ENCODE measurements at regions not wholly inside any gene's neighbourhood (a gene's known extent, or its start where the extent isn't known, plus 50 kb on each side); places are given as distances from the start of the nearest gene placed in this dataset.

GRCh38 chr3:25023876-25024275 lies 404.2 kb upstream of the RARB start:
- H3K4me3 ChIP-seq: no peak overlapping the region
- WGBS, 2 donors: 90% methylated on average over 2 of the region's 2 CpGs
- TF ChIP-seq, protein P1, sequence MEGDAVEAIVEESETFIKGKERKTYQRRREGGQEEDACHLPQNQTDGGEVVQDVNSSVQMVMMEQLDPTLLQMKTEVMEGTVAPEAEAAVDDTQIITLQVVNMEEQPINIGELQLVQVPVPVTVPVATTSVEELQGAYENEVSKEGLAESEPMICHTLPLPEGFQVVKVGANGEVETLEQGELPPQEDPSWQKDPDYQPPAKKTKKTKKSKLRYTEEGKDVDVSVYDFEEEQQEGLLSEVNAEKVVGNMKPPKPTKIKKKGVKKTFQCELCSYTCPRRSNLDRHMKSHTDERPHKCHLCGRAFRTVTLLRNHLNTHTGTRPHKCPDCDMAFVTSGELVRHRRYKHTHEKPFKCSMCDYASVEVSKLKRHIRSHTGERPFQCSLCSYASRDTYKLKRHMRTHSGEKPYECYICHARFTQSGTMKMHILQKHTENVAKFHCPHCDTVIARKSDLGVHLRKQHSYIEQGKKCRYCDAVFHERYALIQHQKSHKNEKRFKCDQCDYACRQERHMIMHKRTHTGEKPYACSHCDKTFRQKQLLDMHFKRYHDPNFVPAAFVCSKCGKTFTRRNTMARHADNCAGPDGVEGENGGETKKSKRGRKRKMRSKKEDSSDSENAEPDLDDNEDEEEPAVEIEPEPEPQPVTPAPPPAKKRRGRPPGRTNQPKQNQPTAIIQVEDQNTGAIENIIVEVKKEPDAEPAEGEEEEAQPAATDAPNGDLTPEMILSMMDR (IDR thresholded peaks at IDR 0.05): no peak
- no peak for TF ChIP-seq POLR2A (IDR thresholded peaks at IDR 0.05)
- H3K36me3 ChIP-seq (ENCODE audit: low read depth, missing control alignments): no peaks in the 10 kb centered on the region
- no peaks in the 10 kb centered on the region for H3K4me1 ChIP-seq
- H3K27me3 ChIP-seq: no peaks in the 10 kb centered on the region
- H3K27ac ChIP-seq: no peak overlapping the region
- H3K9me3 ChIP-seq: no peaks in the 10 kb centered on the region
- no peak for DNase-seq
- intact Hi-C loops (cut with DNase I; ENCODE audit: low total_unique reads): no loop called here

DNA sequence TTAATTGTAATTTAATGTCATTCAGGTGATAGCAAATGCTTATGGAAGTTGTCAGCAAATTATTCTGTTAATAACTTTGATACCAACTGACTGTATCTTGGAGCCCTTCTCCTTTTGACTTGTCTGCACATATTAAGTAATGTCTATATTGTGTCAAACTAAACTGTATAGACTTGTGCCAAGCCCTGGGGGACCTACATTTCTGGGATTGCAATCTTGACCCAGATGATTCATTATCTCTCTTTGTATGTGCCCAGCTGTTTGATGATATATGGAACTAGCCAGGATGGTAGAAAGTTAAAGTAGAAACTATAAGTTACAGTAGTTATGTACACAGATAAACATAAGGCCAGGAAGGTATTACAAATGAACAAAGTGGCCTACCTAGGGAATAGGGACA lies 402.8 kb upstream of the RARB start:
- Histone ChIP-seq H3K27ac (no peak overlapping the region), H3K27me3 (no peaks in the 10 kb centered on the region), H3K4me3 (no peak overlapping the region), H3K9me3 (no peaks in the 10 kb centered on the region), H3K4me1 (no peaks in the 10 kb centered on the region), H3K36me3 (ENCODE audit: low read depth, missing control alignments) (no peaks in the 10 kb centered on the region)
- no peak for DNase-seq
- intact Hi-C loops (cut with DNase I; ENCODE audit: low total_unique reads): no loop called here
- no peak for TF ChIP-seq POLR2A (IDR thresholded peaks at IDR 0.05)
- TF ChIP-seq, protein P1 (IDR thresholded peaks at IDR 0.05): no peak

- intact Hi-C loops (cut with DNase I; ENCODE audit: low total_unique reads): no loop called here
- Histone ChIP-seq H3K27me3 (no peaks in the 10 kb centered on the region), H3K4me1 (no peaks in the 10 kb centered on the region), H3K4me3 (no peak overlapping the region), H3K36me3 (ENCODE audit: low read depth, missing control alignments) (no peaks in the 10 kb centered on the region), H3K9me3 (no peaks in the 10 kb centered on the region), H3K27ac (no peak overlapping the region)
- no peak for DNase-seq
- no peak for TF ChIP-seq POLR2A (IDR thresholded peaks at IDR 0.05)
- TF ChIP-seq, protein P1 (IDR thresholded peaks at IDR 0.05): no peak
- WGBS, 2 donors: 56 to 72% methylated on average over 3 of the region's 3 CpGs
Observed at GRCh38 chr3:25027650-25028049, 400.4 kb upstream of the RARB start.

- Histone ChIP-seq H3K9me3 (no peaks in the 10 kb centered on the region), H3K27ac (no peak overlapping the region), H3K27me3 (no peaks in the 10 kb centered on the region), H3K4me3 (no peak overlapping the region), H3K36me3 (ENCODE audit: low read depth, missing control alignments) (no peaks in the 10 kb centered on the region), H3K4me1 (no peaks in the 10 kb centered on the region)
- intact Hi-C loops (cut with DNase I; ENCODE audit: low total_unique reads): no loop called here
- TF ChIP-seq, protein P1 (IDR thresholded peaks at IDR 0.05): no peak
- no peak for TF ChIP-seq POLR2A (IDR thresholded peaks at IDR 0.05)
- no peak for DNase-seq
- 61 to 78% methylated on average over 2 of the region's 2 CpGs for WGBS, 2 donors
Observed at GRCh38 chr3:25029820-25030219, 398.2 kb upstream of the RARB start.

DNA sequence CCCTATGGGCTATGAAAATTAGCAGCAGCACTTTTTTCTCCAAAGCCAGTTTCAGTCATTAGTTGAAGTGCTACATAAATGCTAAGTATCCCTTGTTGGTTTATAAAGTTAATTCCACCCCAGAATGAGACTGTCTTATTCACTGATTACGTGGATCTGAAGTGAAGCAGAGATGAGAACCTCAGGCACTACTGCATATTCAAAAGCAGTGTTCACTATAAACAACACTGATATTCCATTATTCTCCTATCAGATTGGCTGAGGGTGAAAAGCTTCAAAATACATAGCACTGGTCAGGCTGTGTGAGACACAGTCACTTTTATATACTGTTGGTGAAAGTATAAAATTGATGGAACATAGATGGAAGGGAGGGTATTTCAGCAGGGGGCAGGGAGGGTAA lies 395.7 kb upstream of the RARB start:
- H3K4me1 ChIP-seq: no peaks in the 10 kb centered on the region
- no peaks in the 10 kb centered on the region for H3K9me3 ChIP-seq
- intact Hi-C loops (cut with DNase I; ENCODE audit: low total_unique reads): no loop called here
- DNase-seq: no peak
- TF ChIP-seq POLR2A (IDR thresholded peaks at IDR 0.05): no peak
- TF ChIP-seq, protein P1 (IDR thresholded peaks at IDR 0.05): no peak
- H3K27me3 ChIP-seq: no peaks in the 10 kb centered on the region
- no peaks in the 10 kb centered on the region for H3K36me3 ChIP-seq (ENCODE audit: low read depth, missing control alignments)
- WGBS, 2 donors: 90 to 94% methylated on average over 1 of the region's 1 CpG
- H3K27ac ChIP-seq: no peak overlapping the region
- H3K4me3 ChIP-seq: no peak overlapping the region

Measured in testis (tissue), 2 donors.